ENCODE measurements at regions not wholly inside any gene's neighbourhood (a gene's known extent, or its start where the extent isn't known, plus 50 kb on each side); places are given as distances from the start of the nearest gene placed in this dataset.

DNA sequence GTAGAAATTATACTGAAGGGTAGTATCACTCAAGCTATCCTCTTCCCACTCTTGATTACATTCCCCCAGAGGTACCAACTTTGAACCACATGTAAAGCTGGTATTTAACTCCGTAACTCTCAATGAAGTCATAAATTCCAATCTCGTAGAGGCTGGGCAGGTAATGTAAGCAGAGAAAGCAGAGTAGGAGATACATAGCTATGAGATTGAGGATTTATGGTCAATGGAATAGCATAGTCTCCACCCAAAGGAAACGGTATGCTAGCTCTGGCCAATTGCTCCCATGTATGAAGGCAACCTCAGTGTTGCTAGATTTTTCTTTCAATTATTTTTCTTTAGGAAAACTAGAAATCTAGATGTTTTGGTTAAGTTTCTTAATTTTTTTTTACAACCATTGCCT, 163.1 kb upstream of the NRIP1 start:
- TF ChIP-seq POLR2A (IDR thresholded peaks at IDR 0.05) (no peak), POLR2AphosphoS5 (IDR thresholded peaks at IDR 0.05; ENCODE audit: insufficient read depth in 1 of 2, low read depth in 1 of 2) (no peak)

All from vagina (tissue), 2 donors.